ENCODE measurements at regions not wholly inside any gene's neighbourhood (a gene's known extent, or its start where the extent isn't known, plus 50 kb on each side); places are given as distances from the start of the nearest gene placed in this dataset.

GRCh38 chr2:186433040-186433439 is 53.0 kb upstream of the ZC3H15 start:
- TF ChIP-seq CTCF (IDR thresholded peaks at IDR 0.05 in 8 of 11, conservative IDR thresholded peaks at IDR 0.05 in 3 of 11), result no peak
- TF ChIP-seq POLR2AphosphoS5 (IDR thresholded peaks at IDR 0.05), result no peak

All from spleen (tissue), 7 donors.